Neural crest cell (in vitro differentiated cells): ENCODE measurements at regions not wholly inside any gene's neighbourhood (a gene's known extent, or its start where the extent isn't known, plus 50 kb on each side); places are given as distances from the start of the nearest gene placed in this dataset.
"Not testable (repeated sequence)": the region's sequence is repeated elsewhere in the genome, so short reads cannot be mapped to it uniquely, and the experiment has no call there.

Source experiments
- DNase-seq: peaks from one replicate; pipeline ENCODE4 v3.0.0; 2021; ENCODE audit warnings: low read depth, mixed read lengths, low spot score
- H3K27ac Mint-ChIP-seq: one replicate; pipeline ENCODE4 v1.8.0; 2021; ENCODE audit warnings: mild to moderate bottlenecking, mixed read lengths; ENCODE audit not compliant: unreplicated experiment
- H3K27me3 Mint-ChIP-seq: 2 replicates; pipeline ENCODE4 v1.8.0; 2021; ENCODE audit warnings: low read depth, mild to moderate bottlenecking, mixed read lengths
- H3K36me3 Mint-ChIP-seq: 2 replicates; pipeline ENCODE4 v1.8.0; 2021; ENCODE audit warnings: low read depth, mild to moderate bottlenecking, mixed read lengths
- H3K4me1 Mint-ChIP-seq: 2 replicates; pipeline ENCODE4 v1.8.0; 2021; ENCODE audit warnings: mixed read lengths
- H3K4me3 Mint-ChIP-seq: one replicate; pipeline ENCODE4 v1.8.0; 2021; ENCODE audit warnings: mild to moderate bottlenecking, mixed read lengths
- H3K9me3 Mint-ChIP-seq: 2 replicates; pipeline ENCODE4 v1.8.0; 2021; ENCODE audit warnings: mixed read lengths
- TF ChIP-seq, protein P1 (sequence below): fragments of 200-600 bp; sonication (generic); conservative IDR thresholded peaks from 2 replicates; pipeline ENCODE4 v1.5.0; 2021; ENCODE audit warnings: antibody characterized with exemption, mild to moderate bottlenecking

DNA sequence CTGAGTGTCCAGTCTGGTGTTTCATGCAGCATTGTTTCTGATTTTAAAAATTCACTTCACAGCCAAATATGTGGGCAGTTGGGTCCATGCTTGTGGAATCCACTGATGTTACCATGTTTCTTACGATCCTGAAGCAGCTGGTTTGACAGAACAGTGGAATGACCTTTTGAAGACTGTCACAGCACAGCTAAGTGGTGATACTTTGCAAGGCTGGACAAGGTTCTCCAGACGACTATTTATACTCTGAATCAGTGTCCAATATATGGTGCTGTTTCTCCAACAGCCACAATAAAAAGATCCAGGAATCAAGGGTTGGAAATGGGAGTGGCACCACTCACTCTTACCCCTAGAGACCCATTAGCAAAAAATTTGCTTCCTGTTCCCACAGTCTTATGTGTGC, 577.4 kb upstream of the RAB6C start:
- Mint-ChIP-seq H3K27ac (no peak overlapping the region), H3K27me3 (no peaks in the 10 kb centered on the region), H3K36me3 (no peaks in the 10 kb centered on the region)

DNA sequence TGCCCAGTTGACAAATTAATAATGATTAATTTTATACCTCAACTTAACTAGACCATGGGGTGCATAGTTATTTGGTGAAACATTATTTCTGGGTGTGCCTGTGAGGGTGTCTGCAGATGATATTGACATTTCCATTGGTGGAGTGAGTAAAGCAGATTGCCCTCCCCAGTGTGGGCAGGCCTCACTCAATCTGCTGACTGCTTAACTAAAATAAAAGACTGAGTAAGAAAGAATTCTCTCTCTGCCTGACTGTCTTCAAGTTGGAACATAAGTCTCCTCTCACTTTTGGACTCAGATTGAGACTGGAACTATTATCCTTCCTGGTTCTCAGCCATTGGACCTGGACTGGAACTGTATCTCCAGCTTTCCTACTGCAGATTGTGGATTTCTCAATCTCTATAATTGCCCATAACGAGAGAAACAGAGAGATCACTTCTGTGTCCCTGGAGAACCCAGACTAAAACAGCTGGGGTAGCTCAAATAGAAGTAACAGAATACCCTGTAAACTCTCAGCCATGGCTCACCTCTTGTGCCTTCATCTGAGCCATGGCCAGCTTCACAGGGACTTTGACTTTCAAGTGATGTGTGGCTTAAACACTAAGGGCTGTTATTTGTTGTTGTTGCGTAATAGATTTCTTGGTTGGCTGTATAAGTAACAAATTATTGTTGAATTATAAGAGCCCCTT, 575.3 kb upstream of the RAB6C start:
- no peak for DNase-seq
- H3K4me1 Mint-ChIP-seq: no peaks in the 10 kb centered on the region
- H3K36me3 Mint-ChIP-seq: no peaks in the 10 kb centered on the region
- peaks cover 5% of the 10 kb centered on the region for H3K9me3 Mint-ChIP-seq
- TF ChIP-seq, protein P1, sequence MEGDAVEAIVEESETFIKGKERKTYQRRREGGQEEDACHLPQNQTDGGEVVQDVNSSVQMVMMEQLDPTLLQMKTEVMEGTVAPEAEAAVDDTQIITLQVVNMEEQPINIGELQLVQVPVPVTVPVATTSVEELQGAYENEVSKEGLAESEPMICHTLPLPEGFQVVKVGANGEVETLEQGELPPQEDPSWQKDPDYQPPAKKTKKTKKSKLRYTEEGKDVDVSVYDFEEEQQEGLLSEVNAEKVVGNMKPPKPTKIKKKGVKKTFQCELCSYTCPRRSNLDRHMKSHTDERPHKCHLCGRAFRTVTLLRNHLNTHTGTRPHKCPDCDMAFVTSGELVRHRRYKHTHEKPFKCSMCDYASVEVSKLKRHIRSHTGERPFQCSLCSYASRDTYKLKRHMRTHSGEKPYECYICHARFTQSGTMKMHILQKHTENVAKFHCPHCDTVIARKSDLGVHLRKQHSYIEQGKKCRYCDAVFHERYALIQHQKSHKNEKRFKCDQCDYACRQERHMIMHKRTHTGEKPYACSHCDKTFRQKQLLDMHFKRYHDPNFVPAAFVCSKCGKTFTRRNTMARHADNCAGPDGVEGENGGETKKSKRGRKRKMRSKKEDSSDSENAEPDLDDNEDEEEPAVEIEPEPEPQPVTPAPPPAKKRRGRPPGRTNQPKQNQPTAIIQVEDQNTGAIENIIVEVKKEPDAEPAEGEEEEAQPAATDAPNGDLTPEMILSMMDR: no peak
- no peaks in the 10 kb centered on the region for H3K27me3 Mint-ChIP-seq
- no peak overlapping the region for H3K4me3 Mint-ChIP-seq
- H3K27ac Mint-ChIP-seq: no peak overlapping the region

More for the DNA sequence above, 577.4 kb upstream of the RAB6C start:
- TF ChIP-seq, protein P1: no peak
- Mint-ChIP-seq H3K4me3 (no peak overlapping the region), H3K4me1 (no peaks in the 10 kb centered on the region), H3K9me3 (no peaks in the 10 kb centered on the region)
- DNase-seq: no peak

DNA sequence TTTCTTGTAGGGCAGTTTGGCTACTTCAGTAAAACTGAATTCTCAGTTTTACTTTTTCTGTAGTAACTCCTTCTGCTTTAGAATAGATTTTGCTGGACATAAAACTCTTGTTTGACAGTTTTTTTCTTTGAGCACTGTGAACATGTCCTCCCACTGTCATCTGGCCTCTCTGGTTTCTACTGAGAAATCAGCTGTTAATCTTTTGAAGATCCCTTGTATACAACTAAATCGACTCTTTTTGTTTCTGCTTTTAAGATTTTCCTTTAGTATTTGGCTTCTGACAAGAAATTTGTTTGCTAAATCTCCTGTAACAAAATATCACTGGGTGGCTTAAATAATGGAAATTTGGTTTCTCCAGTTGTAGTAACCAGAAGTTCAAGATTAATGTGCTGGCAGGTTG, 570.9 kb upstream of the RAB6C start:
- no peaks in the 10 kb centered on the region for H3K27me3 Mint-ChIP-seq
- no peak overlapping the region for H3K4me3 Mint-ChIP-seq
- H3K9me3 Mint-ChIP-seq: peaks cover 8% of the 10 kb centered on the region
- H3K27ac Mint-ChIP-seq: no peak overlapping the region
- no peaks in the 10 kb centered on the region for H3K36me3 Mint-ChIP-seq
- TF ChIP-seq, protein P1: no peak
- H3K4me1 Mint-ChIP-seq: no peaks in the 10 kb centered on the region
- DNase-seq: no peak

DNA sequence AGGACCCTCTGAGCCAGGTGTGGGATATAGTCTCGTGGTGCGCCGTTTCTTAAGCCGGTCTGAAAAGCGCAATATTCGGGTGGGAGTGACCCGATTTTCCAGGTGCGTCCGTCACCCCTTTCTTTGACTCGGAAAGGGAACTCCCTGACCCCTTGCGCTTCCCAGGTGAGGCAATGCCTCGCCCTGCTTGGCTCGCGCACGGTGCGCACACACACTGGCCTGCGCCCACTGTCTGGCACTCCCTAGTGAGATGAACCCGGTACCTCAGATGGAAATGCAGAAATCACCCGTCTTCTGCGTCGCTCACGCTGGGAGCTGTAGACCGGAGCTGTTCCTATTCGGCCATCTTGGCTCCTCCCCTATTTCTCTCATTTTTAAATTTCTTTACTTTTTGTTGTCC, 562.4 kb upstream of the RAB6C start:
- H3K4me3 Mint-ChIP-seq: not testable (repeated sequence)

DNA sequence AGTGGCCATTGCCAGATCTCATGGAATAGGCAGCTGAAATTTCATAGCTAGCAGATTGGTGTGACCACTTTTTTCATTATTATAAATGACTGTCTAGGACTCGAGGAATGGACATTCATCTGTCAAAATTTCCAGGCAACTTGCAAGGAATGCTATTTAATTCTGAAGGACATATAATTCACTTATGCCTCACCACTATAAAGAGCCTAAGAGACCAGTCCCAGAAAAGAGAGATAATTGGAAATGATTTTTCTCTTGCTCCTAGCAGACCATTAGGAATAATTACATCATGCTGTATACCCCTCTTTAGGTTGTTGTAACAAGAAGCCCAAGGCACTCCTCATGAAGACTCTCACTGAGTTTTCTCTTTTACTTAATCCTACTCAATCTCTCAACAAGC, 557.4 kb upstream of the RAB6C start:
- H3K27ac Mint-ChIP-seq: no peak overlapping the region
- no peaks in the 10 kb centered on the region for H3K36me3 Mint-ChIP-seq
- TF ChIP-seq, protein P1: no peak
- no peak overlapping the region for H3K4me3 Mint-ChIP-seq
- H3K4me1 Mint-ChIP-seq: no peaks in the 10 kb centered on the region
- H3K9me3 Mint-ChIP-seq: peaks cover 6% of the 10 kb centered on the region
- DNase-seq: no peak
- peaks cover 3% of the 10 kb centered on the region for H3K27me3 Mint-ChIP-seq

More for the DNA sequence above, 562.4 kb upstream of the RAB6C start:
- H3K9me3 Mint-ChIP-seq, DNase-seq, H3K36me3 Mint-ChIP-seq, H3K4me1 Mint-ChIP-seq, H3K27me3 Mint-ChIP-seq: not testable (repeated sequence)
- peak overlapping the region; percentile 12 for H3K27ac Mint-ChIP-seq

DNA sequence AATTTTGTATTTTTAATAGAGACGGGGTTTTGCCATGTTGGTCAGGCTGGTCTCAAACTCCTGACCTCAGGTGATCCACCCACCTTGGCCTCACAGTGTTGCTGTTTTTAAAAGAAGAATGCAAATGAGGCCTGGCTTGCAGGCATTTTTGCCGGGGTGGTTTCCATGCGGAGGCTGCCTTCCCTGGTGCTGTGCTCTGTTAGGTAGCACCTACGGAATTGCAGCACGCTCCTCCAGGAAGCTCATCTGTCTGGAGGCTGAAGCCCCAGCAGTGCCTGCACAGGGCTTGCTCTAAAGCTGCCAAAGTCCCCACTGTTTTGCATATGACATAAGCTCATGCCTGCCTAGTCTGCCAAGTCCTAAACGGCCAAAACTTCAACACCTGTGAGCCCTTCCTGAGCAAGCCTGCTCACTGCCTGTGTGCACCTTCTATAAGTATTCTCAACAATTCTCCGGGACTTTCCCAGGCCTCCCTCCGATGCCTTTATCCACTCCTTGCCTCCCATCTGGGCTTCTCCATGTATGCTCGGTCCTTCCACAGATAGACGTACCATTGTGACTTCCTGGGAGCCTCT, 551.3 kb upstream of the RAB6C start:
- no peak overlapping the region for H3K4me3 Mint-ChIP-seq
- no peak for DNase-seq
- TF ChIP-seq, protein P1: no peak
- H3K27me3 Mint-ChIP-seq: no peaks in the 10 kb centered on the region
- no peaks in the 10 kb centered on the region for H3K4me1 Mint-ChIP-seq
- peaks cover 4% of the 10 kb centered on the region for H3K9me3 Mint-ChIP-seq
- peak overlapping the region; percentile 37 for H3K27ac Mint-ChIP-seq
- H3K36me3 Mint-ChIP-seq: no peaks in the 10 kb centered on the region
